Mucosa of rectum (tissue), 2 donors: ENCODE measurements at regions not wholly inside any gene's neighbourhood (a gene's known extent, or its start where the extent isn't known, plus 50 kb on each side); places are given as distances from the start of the nearest gene placed in this dataset.

Experiments used
- H3K27ac ChIP-seq, 2 donors: one replicate each; pipeline ENCODE4 v1.7.0; 2013; ENCODE audit warnings: inconsistent platforms in 2 of 2, low read depth in 2 of 2, low read length in 2 of 2
- H3K27me3 ChIP-seq, 2 donors: one replicate each; pipeline ENCODE4 v1.7.0; 2013; ENCODE audit warnings: low read length in 2 of 2; ENCODE audit not compliant: control insufficient read depth in 2 of 2, insufficient read depth in 2 of 2
- H3K36me3 ChIP-seq, 2 donors: one replicate each; pipeline ENCODE4 v1.7.0; 2013; ENCODE audit warnings: low read length in 2 of 2; ENCODE audit not compliant: control insufficient read depth in 2 of 2, insufficient read depth in 2 of 2
- H3K4me1 ChIP-seq, 2 donors: one replicate each; pipeline ENCODE4 v1.7.0; 2013; ENCODE audit warnings: low read length in 2 of 2, mild to moderate bottlenecking in 1 of 2; ENCODE audit not compliant: control insufficient read depth in 2 of 2, insufficient read depth in 2 of 2
- H3K4me3 ChIP-seq, 2 donors: one replicate each; pipeline ENCODE4 v1.7.0; 2013; ENCODE audit warnings: low read length in 2 of 2
- H3K9ac ChIP-seq, 2 donors: one replicate each; pipeline ENCODE4 v1.7.0; 2013; ENCODE audit warnings: low read length in 2 of 2, low read depth in 1 of 2, mild to moderate bottlenecking in 1 of 2
- H3K9me3 ChIP-seq, 2 donors: one replicate each; pipeline ENCODE4 v1.7.0; 2013; ENCODE audit warnings: low read length in 2 of 2; ENCODE audit not compliant: control insufficient read depth in 2 of 2
- donor health status: healthy.
- donor health status: Normal muscosa, but diverticular disease.

- no peaks in the 10 kb centered on the region for H3K4me1 ChIP-seq
- H3K36me3 ChIP-seq = no peaks in the 10 kb centered on the region
- H3K9me3 ChIP-seq = peaks cover 0 to 9% of the 10 kb centered on the region in 2 donors
- no peak overlapping the region for H3K4me3 ChIP-seq
- H3K27ac ChIP-seq = no peak overlapping the region
- H3K9ac ChIP-seq = no peak overlapping the region
- H3K27me3 ChIP-seq = no peaks in the 10 kb centered on the region
Measured at GRCh38 chr13:24042710-24043440, 117.6 kb upstream of the SPATA13 start.

GRCh38 chr13:24043590-24044350, 116.8 kb upstream of the SPATA13 start:
- Histone ChIP-seq H3K27me3 (no peaks in the 10 kb centered on the region), H3K9ac (no peak overlapping the region), H3K27ac (no peak overlapping the region), H3K36me3 (no peaks in the 10 kb centered on the region), H3K4me3 (no peak overlapping the region), H3K4me1 (no peaks in the 10 kb centered on the region), H3K9me3 (peaks cover 0 to 9% of the 10 kb centered on the region in 2 donors)

GRCh38 chr13:24045597-24045996, 114.9 kb upstream of the SPATA13 start:
- H3K36me3 ChIP-seq = no peaks in the 10 kb centered on the region
- H3K27ac ChIP-seq = no peak overlapping the region
- no peaks in the 10 kb centered on the region for H3K4me1 ChIP-seq
- no peak overlapping the region for H3K4me3 ChIP-seq
- H3K9ac ChIP-seq = no peak overlapping the region
- H3K27me3 ChIP-seq = no peaks in the 10 kb centered on the region
- peaks cover 0 to 9% of the 10 kb centered on the region in 2 donors for H3K9me3 ChIP-seq

- H3K36me3 ChIP-seq = no peaks in the 10 kb centered on the region
- no peak overlapping the region for H3K4me3 ChIP-seq
- H3K9ac ChIP-seq = no peak overlapping the region
- H3K4me1 ChIP-seq = no peaks in the 10 kb centered on the region
- H3K27ac ChIP-seq = peak overlapping the region in 1 of 2 donors; percentile 35
- peaks cover 0 to 9% of the 10 kb centered on the region in 2 donors for H3K9me3 ChIP-seq
- H3K27me3 ChIP-seq = no peaks in the 10 kb centered on the region
Measured at GRCh38 chr13:24050292-24050711, 110.2 kb upstream of the SPATA13 start.

GRCh38 chr13:24050796-24051715, 109.5 kb upstream of the SPATA13 start:
- no peak overlapping the region for H3K9ac ChIP-seq
- H3K27ac ChIP-seq = no peak overlapping the region
- H3K27me3 ChIP-seq = no peaks in the 10 kb centered on the region
- H3K4me1 ChIP-seq = no peaks in the 10 kb centered on the region
- no peaks in the 10 kb centered on the region for H3K36me3 ChIP-seq
- peaks cover 0 to 9% of the 10 kb centered on the region in 2 donors for H3K9me3 ChIP-seq
- H3K4me3 ChIP-seq = no peak overlapping the region

GRCh38 chr13:24052547-24053518, 107.7 kb upstream of the SPATA13 start:
- Histone ChIP-seq H3K9ac (no peak overlapping the region), H3K4me3 (no peak overlapping the region), H3K27ac (peak overlapping the region in 1 of 2 donors; percentile 34), H3K4me1 (no peaks in the 10 kb centered on the region), H3K36me3 (no peaks in the 10 kb centered on the region), H3K27me3 (no peaks in the 10 kb centered on the region), H3K9me3 (no peaks in the 10 kb centered on the region)

- no peaks in the 10 kb centered on the region for H3K9me3 ChIP-seq
- H3K9ac ChIP-seq = no peak overlapping the region
- no peaks in the 10 kb centered on the region for H3K36me3 ChIP-seq
- no peaks in the 10 kb centered on the region for H3K4me1 ChIP-seq
- no peak overlapping the region for H3K27ac ChIP-seq
- no peak overlapping the region for H3K4me3 ChIP-seq
- H3K27me3 ChIP-seq = no peaks in the 10 kb centered on the region
Measured at GRCh38 chr13:24053519-24054251, 106.8 kb upstream of the SPATA13 start.

- H3K27ac ChIP-seq = no peak overlapping the region
- H3K4me3 ChIP-seq = no peak overlapping the region
- no peak overlapping the region for H3K9ac ChIP-seq
- H3K9me3 ChIP-seq = no peaks in the 10 kb centered on the region
- H3K4me1 ChIP-seq = no peaks in the 10 kb centered on the region
- H3K36me3 ChIP-seq = no peaks in the 10 kb centered on the region
- no peaks in the 10 kb centered on the region for H3K27me3 ChIP-seq
Measured at GRCh38 chr13:24056616-24057137, 103.8 kb upstream of the SPATA13 start.
